ENCODE measurements at regions not wholly inside any gene's neighbourhood (a gene's known extent, or its start where the extent isn't known, plus 50 kb on each side); places are given as distances from the start of the nearest gene placed in this dataset.

- Histone ChIP-seq H2BK15ac (ENCODE audit: low read length) (no peak overlapping the region), H3K56ac (replicated peaks; ENCODE audit: insufficient read length, low read depth, low read length) (no peak overlapping the region), H4K20me1 (replicated peaks in 1 of 2; ENCODE audit: control insufficient read depth in 1 of 2, insufficient read depth in 2 of 2, low read length in 2 of 2) (no peaks in the 10 kb centered on the region), H3K36me3 (ENCODE audit: control insufficient read depth in 2 of 4, insufficient read depth in 4 of 4, low read length in 3 of 4) (peaks cover 0 to 3% (median 0%) of the 10 kb centered on the region in 4 experiments; a peak in 1 of 8 replicates), H3K4ac (replicated peaks; ENCODE audit: insufficient read length, low read depth, low read length) (no peak overlapping the region), H2BK5ac (ENCODE audit: low read depth, low read length) (no peak overlapping the region), H3K4me1 (replicated peaks in 1 of 4; ENCODE audit: control insufficient read depth in 3 of 4, insufficient read depth in 4 of 4, low read length in 3 of 4) (no peaks in the 10 kb centered on the region), H3K18ac (ENCODE audit: extremely low read depth, low read length) (no peak overlapping the region), H3K79me2 (ENCODE audit: control insufficient read depth in 1 of 2, insufficient read depth in 2 of 2, low read length in 2 of 2) (no peaks in the 10 kb centered on the region), H4K5ac (ENCODE audit: insufficient read length, low read depth, low read length) (no peak overlapping the region), H2AFZ (ENCODE audit: low read length) (no peak overlapping the region), H4K8ac (ENCODE audit: extremely low read depth, insufficient read depth, low read length) (no peak overlapping the region), H2BK20ac (ENCODE audit: low read length) (no peak overlapping the region), H3K14ac (ENCODE audit: insufficient read length) (no peak overlapping the region), H3K27ac (ENCODE audit: low read depth, low read length) (no peak overlapping the region), H3K4me2 (ENCODE audit: insufficient read depth in 1 of 2, low read depth in 2 of 2, low read length in 2 of 2) (no peak overlapping the region), H2BK120ac (replicated peaks; ENCODE audit: low read depth, low read length) (no peak overlapping the region), H3K79me1 (ENCODE audit: low read depth, low read length) (no peaks in the 10 kb centered on the region), H2BK12ac (ENCODE audit: low read depth, low read length) (no peak overlapping the region), H3K9ac (replicated peaks in 1 of 4; ENCODE audit: extremely low read depth in 1 of 4, low read depth in 3 of 4, low read length in 3 of 4) (no peak overlapping the region), H4K91ac (replicated peaks; ENCODE audit: insufficient read length, low read length) (no peak overlapping the region), H3K23ac (ENCODE audit: insufficient read length) (no peak overlapping the region), H3K23me2 (ENCODE audit: low read depth, low read length) (no peaks in the 10 kb centered on the region), H3K9me3 (ENCODE audit: insufficient read depth in 2 of 2, low read depth in 1 of 2, low read length in 1 of 2) (peaks cover 5 to 9% of the 10 kb centered on the region in 2 experiments), H2AK5ac (ENCODE audit: low read depth, low read length) (no peak overlapping the region), H3K4me3 (ENCODE audit: extremely low read depth in 1 of 4, insufficient read depth in 2 of 4, low read depth in 3 of 4, low read length in 4 of 4) (no peak overlapping the region), H3K27me3 (replicated peaks in 1 of 4; ENCODE audit: control insufficient read depth in 3 of 4, extremely low read depth in 1 of 4, insufficient read depth in 3 of 4, low read length in 3 of 4) (no peaks in the 10 kb centered on the region)
- WGBS, 2 experiments (ENCODE audit: extremely low coverage in 1 of 2, insufficient coverage in 1 of 2, insufficient read length in 1 of 2, insufficient replicate concordance in 2 of 2, low coverage in 1 of 2, low lambda C conversion rate in 2 of 2, missing lambda C conversion rate in 1 of 2) = 90% methylated on average over 1 of the region's 1 CpG; no CpG with 5 or more reads in 1 of the 2 experiments
- ChIA-PET POLR2A (ENCODE audit: partially characterized antibody) (no interaction called here), CTCF (ENCODE audit: partially characterized antibody) (no interaction called here)
- FAIRE-seq (no peak), DNase-seq (ENCODE audit: low read depth in 1 of 2, low spot score in 2 of 2) (no peak)
- no peak for TF ChIP-seq ASH2L (IDR thresholded peaks at IDR 0.05; ENCODE audit: low read length)
- no peak for TF ChIP-seq CHD1 (IDR thresholded peaks at IDR 0.05; ENCODE audit: low read depth, low read length)
- no peak for TF ChIP-seq USF2 (IDR thresholded peaks at IDR 0.05; ENCODE audit: low read length)
- TF ChIP-seq TCF12 (IDR thresholded peaks at IDR 0.05; ENCODE audit: low read depth, low read length) = no peak
These were observed 2529.3 kb downstream of the ARAP2 start for GRCh38 chr4:33714971-33715370.
